Epidermal melanocyte (primary cell): ENCODE measurements at regions not wholly inside any gene's neighbourhood (a gene's known extent, or its start where the extent isn't known, plus 50 kb on each side); places are given as distances from the start of the nearest gene placed in this dataset.

Source experiments
- DNase-seq: peaks from one replicate; pipeline ENCODE4 v3.0.0; 2011; ENCODE audit warnings: low spot score; ENCODE audit not compliant: insufficient read length

DNA sequence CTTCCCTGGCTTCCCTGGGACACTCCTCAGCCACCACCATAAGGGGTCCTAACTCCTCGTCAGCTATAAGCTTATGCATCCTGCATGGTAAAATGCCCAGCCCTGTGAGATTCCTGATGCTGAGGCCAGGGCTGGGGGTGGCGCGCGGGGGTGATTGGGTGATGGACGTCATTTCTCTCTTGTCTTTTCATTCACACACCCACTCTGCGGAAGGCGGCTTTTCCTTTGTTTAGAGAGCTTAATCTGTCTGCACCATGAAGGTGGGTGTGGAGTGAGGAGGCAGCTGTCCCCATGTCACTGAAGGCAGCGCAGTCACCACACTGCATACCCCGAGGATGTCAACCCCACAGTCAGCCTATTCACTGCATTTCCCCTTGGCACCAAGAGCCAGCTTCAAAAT, 110.0 kb upstream of the NSMCE3 start:
- DNase-seq = no peak

DNA sequence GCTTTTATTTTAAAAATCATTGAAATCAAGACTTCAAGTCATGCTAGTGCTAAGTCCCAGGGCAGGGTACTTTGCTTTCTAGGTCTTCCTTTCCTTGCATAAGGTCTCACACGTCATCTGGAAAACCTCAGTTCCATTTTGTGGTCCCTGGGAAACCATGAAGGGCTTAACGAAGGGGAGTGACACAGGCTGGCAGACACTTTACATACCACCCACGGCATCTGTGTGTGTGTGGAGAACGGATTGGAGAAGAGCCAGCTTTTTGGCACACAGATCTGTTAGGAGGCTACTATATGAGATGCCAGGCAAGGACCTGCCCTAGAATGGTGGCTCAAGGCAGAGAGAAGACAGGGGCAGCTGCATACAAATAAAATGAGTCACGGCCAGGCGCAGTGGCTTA, 107.5 kb upstream of the NSMCE3 start:
- DNase-seq = no peak

- DNase-seq = no peak
These were observed 107.0 kb upstream of the NSMCE3 start for GRCh38 chr15:29376590-29376989.

DNA sequence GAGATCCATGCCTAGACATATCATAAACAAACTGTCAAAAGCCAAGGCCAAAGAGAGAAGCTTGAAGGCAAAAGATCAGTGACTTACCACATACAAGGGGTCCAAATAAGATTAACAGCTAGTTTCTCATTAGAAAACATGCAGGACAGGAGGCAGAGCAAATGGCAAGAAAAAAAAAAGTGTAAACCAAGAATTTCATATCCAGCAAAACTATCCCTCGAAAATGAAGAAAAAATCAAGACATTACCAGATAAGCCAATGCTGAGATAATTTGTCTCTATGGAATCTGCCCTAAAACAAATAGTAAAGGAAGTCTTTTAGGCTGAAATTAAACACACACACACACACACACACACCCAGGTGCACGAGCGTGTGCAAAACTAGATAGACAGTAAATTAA, 99.6 kb upstream of the NSMCE3 start:
- DNase-seq = no peak

- DNase-seq = no peak
These were observed 94.9 kb upstream of the NSMCE3 start for GRCh38 chr15:29364426-29365078.

DNA sequence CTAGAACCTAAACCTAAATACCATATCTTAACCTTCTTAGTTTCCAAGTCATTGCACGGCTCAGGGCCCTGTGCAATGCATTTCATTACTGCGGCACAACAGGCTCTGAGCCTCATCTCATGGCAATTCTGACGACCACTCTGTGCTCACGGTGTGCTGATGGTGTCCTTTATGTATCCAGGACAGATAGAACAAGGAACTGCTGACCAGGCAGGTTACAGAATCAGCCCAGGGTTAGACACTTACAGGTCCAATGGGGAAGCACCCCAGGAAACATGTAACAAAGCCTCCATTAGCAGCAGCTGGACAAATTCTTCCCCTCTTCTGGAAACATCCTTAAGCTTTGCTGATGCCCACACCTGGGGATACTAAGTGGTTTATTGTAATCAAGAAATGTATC, 91.9 kb upstream of the NSMCE3 start:
- no peak for DNase-seq

DNA sequence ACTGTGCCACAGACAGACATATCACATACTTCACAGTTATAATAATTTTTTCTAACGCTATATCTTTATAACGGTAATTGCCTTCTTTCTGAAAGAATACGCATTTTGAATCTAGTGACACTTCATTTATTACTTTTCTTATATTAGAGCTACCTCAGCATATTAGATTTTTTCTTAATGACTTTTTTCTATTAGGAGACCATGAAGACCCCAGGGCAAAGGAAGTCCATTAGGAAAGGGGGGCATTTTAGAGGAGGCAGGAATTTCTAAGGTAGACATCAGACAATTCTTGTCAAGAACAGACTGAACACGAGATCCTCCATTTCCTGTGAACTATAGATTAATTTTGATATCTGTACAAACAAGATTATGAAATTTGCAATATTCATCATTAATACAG, 90.5 kb upstream of the NSMCE3 start:
- DNase-seq = no peak

DNA sequence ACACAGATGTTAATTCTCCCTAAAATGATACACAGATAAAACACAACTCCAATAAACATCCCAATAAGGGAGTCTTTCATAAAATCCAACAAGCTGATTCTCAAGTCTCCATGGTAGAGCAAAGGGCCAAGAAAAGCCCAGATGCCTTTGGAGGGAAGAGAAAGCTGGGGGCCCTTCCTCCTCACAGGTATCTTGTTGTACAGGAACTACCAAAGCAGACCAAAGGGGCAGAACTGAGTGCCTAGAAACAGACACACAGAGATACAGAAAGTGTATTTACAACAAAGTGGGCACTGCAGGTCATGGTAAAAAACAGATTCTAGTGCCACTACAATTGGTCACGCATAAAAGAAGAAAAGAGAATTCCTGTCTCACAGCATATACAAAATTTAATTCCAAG, 87.2 kb upstream of the NSMCE3 start:
- DNase-seq = no peak

DNA sequence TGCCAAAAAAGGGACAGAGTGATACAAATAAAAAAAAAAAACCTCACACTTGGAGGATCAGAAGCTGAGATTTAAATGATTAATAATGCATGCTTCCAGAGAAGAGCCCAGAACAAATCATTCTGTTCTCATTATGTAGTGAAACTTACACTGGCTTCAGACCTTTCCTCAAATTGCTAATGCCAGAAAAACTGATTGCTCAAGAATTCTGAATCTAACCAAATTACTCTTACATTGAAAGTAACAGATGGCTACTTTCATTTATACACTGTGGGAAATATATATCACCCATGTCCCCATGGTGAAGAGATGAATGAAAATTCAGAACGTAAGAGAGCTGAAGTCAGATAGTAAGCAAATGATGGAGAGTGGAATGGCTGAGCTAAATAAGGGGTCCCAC, 85.9 kb upstream of the NSMCE3 start:
- no peak for DNase-seq

DNA sequence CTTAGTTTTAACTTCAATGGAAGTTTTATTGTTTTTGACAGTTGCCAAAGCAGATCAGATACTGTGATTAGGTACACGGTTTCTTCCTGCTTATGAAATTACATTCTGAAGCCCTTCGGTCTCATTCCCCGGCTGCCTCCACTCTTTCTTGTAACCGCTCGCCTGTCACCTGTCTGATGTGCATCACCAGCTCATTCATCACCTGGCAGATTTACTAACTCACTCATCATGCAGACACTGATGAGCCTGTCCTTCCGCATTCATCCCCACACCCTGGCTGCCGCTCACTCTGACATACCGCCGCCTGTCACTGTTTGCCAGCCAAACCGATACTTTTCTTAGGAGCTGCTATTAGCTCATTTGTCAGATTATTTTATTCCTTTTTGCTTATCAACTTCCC, 82.8 kb upstream of the NSMCE3 start:
- DNase-seq = no peak

DNA sequence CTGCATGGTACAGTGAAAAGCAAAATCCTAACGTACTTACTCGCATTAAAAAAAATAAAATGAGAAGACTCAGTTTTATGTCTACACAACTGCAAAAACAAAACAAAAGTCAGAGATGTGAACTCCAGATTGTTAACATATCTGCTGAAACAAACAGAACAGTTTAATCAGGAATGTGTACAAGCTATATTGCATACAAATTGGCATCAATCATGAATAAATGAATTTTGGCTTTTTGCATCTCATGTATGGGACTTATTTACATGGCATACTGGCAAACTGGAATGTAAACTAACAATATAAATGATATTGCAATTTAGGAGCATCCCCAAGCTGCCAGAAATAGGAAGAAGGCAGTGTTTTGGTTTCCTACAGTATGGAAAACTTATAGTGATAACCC, 79.6 kb upstream of the NSMCE3 start:
- no peak for DNase-seq

- DNase-seq = no peak
These were observed 78.8 kb upstream of the NSMCE3 start for GRCh38 chr15:29348336-29348914.

- DNase-seq = no peak
These were observed 77.4 kb upstream of the NSMCE3 start for GRCh38 chr15:29346998-29347397.

- DNase-seq = no peak
These were observed 76.2 kb upstream of the NSMCE3 start for GRCh38 chr15:29345549-29346525.

- no peak for DNase-seq
These were observed 74.9 kb upstream of the NSMCE3 start for GRCh38 chr15:29344474-29344873.

- no peak for DNase-seq
These were observed 73.6 kb upstream of the NSMCE3 start for GRCh38 chr15:29343229-29343628.

DNA sequence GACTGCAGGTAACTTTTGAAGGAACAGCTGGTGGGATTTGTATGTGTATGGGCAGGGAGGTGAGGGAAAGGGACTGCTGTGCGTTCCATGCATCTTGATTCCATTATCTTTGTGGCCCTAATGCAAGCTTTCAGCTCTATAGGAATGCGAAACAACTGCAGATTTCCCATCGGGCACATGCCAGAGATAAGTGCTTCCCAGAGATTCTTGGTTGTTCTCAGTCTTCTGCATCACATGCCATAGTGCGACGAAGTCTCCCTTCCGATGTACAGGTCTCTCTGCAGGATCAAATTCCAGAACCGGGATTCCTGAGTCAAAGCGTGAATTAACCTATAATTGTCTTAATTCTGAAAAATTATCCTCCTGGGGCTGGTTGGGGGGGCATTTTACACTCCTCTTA, 72.6 kb upstream of the NSMCE3 start:
- no peak for DNase-seq

DNA sequence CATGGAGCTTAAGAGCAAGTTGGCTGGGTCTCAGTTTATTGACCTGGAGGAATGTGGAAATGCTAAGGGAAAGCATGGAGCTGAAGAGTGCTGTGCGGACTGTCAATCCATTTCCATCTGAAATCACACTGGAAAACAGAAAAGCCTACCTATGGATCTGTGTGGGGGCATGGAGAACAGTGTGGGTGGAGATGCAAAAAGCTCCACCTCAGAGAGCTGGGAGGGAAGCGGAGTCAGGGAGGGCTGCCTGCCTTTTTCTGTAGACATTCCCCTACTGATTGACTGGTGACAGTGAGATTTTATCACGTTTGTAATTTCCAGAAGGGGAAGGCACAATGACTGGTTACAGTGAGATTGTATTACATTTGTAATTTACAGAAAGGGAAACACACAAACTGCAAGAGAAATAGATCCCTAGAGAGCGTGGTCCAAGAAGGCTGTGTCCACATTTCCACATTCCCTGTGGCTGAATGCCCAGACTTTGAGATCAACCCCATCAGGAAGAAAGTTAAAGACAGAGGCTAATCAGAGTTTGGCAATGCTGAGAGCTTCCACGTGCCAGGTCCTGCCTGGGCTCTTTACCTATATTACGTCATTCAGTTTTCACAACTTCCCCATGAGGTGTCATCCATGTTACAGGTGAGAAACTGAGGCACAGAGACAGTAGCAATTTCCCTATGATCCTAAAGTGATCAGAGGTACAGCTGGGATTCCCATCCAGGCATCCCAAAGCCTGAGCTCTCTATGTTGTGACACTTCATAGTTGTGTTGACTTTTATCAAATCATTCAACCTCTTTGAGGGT, 67.7 kb upstream of the NSMCE3 start:
- DNase-seq = no peak

DNA sequence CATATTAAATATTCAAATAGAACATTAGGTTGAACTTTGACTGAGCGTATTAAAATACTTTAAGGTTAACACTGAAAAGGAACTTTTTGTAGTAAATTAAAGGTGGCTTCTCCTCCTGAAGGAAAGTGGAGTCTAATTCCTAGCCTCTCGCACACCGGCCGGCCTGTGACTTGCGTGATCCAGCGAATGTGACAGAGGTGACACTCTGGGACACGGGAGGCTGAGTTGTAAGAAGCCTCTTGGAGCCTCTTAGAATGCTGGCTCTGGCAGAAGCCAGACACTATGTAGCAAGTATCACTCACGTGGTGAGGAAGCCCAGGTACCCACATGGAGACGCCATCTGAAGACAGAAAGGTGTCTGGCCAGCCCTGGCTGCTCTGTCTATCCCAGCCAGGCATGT, 64.9 kb upstream of the NSMCE3 start:
- DNase-seq = no peak

DNA sequence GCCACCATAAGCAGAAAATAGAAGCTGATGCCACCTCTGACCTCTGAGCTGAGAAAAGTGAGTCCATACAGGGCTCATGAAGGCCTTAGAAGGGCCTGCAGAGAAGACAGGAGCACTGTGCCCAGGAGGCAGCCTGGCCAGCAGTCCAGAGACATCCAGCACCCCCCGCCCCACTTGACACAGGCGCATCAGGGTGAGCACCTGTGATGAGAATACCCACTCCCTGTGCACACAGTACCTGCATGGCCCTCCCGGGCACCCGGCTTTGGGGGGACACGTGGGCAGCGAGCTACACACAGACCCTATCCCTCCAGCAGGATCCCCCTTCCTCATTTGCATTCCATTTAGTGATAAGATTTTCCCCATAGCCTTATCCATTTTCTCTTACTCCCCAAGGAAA, 63.6 kb upstream of the NSMCE3 start:
- DNase-seq = no peak

DNA sequence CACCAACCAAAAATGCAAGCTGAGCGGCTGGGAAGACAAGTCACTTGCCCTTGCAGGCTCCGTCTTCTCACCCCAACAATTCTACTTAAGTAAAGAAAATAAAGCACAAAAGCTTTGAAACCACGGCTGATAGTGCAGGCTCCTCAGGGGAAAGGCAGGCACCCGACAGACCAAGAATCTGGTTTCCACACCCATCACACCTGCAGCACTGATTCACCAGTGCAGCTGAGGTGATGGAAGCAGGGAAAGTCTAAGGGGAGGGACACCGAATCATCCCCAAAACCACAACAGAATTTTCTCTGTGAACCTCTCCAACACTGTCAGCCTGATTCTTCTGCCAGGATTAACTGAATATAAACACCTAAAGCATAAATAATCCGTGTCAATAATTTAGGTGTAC, 62.0 kb upstream of the NSMCE3 start:
- no peak for DNase-seq

GRCh38 chr15:29331071-29331470, 61.4 kb upstream of the NSMCE3 start:
- no peak for DNase-seq
